ENCODE measurements at regions not wholly inside any gene's neighbourhood (a gene's known extent, or its start where the extent isn't known, plus 50 kb on each side); places are given as distances from the start of the nearest gene placed in this dataset.
"Not testable (repeated sequence)": the region's sequence is repeated elsewhere in the genome, so short reads cannot be mapped to it uniquely, and the experiment has no call there.

- DNase-seq: no peak
- 81 to 91% methylated on average over 3 to 6 of the region's 6 CpGs for WGBS, 2 experiments (ENCODE audit: insufficient coverage in 1 of 2, insufficient read length in 1 of 2)
- H3K27ac Mint-ChIP-seq: no peak overlapping the region
- no peaks in the 10 kb centered on the region for H3K9me3 ChIP-seq (ENCODE audit: control insufficient read depth, low read length)
- no peaks in the 10 kb centered on the region for H3K27me3 ChIP-seq (ENCODE audit: control insufficient read depth, insufficient read depth, low read length, poor library complexity, severe bottlenecking)
- TF ChIP-seq CTCF (conservative IDR thresholded peaks at IDR 0.05): no peak
- H3K36me3 ChIP-seq (ENCODE audit: control insufficient read depth, insufficient read depth, low read length): no peaks in the 10 kb centered on the region
- no peak overlapping the region for H3K9ac ChIP-seq (ENCODE audit: extremely low read depth, low read length, poor library complexity, severe bottlenecking)
- peaks cover 2% of the 10 kb centered on the region for H3K27me3 Mint-ChIP-seq (ENCODE audit: insufficient read depth)
- H3K4me3 Mint-ChIP-seq: no peak overlapping the region
- no peak overlapping the region for H3K4me3 ChIP-seq (ENCODE audit: low read length)
- no peaks in the 10 kb centered on the region for H3K36me3 Mint-ChIP-seq (ENCODE audit: low read depth)
- no peaks in the 10 kb centered on the region for H3K4me1 Mint-ChIP-seq
- no peak overlapping the region for H3K27ac ChIP-seq (ENCODE audit: low read depth, low read length)
- peaks cover 16% of the 10 kb centered on the region for H3K9me3 Mint-ChIP-seq
- H3K4me1 ChIP-seq (ENCODE audit: control insufficient read depth, insufficient read depth, low read length): no peaks in the 10 kb centered on the region
Observed at GRCh38 chr11:86874304-86875056, 74.1 kb downstream of the PRSS23 start.

- Mint-ChIP-seq H3K4me1 (no peaks in the 10 kb centered on the region), H3K9me3 (peaks cover 22% of the 10 kb centered on the region), H3K27ac (no peak overlapping the region), H3K36me3 (ENCODE audit: low read depth) (peaks cover 1% of the 10 kb centered on the region), H3K4me3 (no peak overlapping the region), H3K27me3 (ENCODE audit: insufficient read depth) (peaks cover 2% of the 10 kb centered on the region)
- H3K9me3 ChIP-seq (ENCODE audit: control insufficient read depth, low read length): no peaks in the 10 kb centered on the region
- H3K4me1 ChIP-seq (ENCODE audit: control insufficient read depth, insufficient read depth, low read length): no peaks in the 10 kb centered on the region
- 82 to 93% methylated on average over 2 to 3 of the region's 3 CpGs for WGBS, 2 experiments (ENCODE audit: insufficient coverage in 1 of 2, insufficient read length in 1 of 2)
- H3K4me3 ChIP-seq (ENCODE audit: low read length): no peak overlapping the region
- no peak overlapping the region for H3K9ac ChIP-seq (ENCODE audit: extremely low read depth, low read length, poor library complexity, severe bottlenecking)
- H3K36me3 ChIP-seq (ENCODE audit: control insufficient read depth, insufficient read depth, low read length): no peaks in the 10 kb centered on the region
- TF ChIP-seq CTCF (conservative IDR thresholded peaks at IDR 0.05): no peak
- no peak overlapping the region for H3K27ac ChIP-seq (ENCODE audit: low read depth, low read length)
- no peaks in the 10 kb centered on the region for H3K27me3 ChIP-seq (ENCODE audit: control insufficient read depth, insufficient read depth, low read length, poor library complexity, severe bottlenecking)
- DNase-seq: no peak
Observed at GRCh38 chr11:86876716-86877234, 76.4 kb downstream of the PRSS23 start.

DNA sequence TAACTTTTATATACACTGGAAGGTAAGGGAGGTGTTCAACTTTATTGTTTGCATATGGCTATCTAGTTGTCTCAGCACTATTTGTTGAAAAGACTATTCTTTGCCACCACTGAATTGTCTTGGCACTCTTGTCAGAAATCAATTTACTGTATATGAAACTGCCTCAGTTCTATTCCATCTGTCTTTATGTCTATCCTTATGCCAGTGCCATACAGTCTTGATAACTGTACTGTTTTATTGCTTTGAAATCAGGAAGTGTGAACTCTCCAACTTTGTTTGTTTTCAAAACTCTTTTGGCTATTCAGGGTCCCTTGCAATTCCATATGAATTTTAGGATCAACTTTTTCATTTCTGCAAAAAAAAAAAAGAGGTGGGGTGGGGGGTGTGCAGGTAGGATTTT is 77.2 kb downstream of the PRSS23 start:
- no peak for TF ChIP-seq CTCF (conservative IDR thresholded peaks at IDR 0.05)
- Histone ChIP-seq H3K36me3 (ENCODE audit: control insufficient read depth, insufficient read depth, low read length) (no peaks in the 10 kb centered on the region), H3K9ac (ENCODE audit: extremely low read depth, low read length, poor library complexity, severe bottlenecking) (no peak overlapping the region), H3K27ac (ENCODE audit: low read depth, low read length) (no peak overlapping the region), H3K27me3 (ENCODE audit: control insufficient read depth, insufficient read depth, low read length, poor library complexity, severe bottlenecking) (no peaks in the 10 kb centered on the region), H3K9me3 (ENCODE audit: control insufficient read depth, low read length) (no peaks in the 10 kb centered on the region), H3K4me1 (ENCODE audit: control insufficient read depth, insufficient read depth, low read length) (no peaks in the 10 kb centered on the region), H3K4me3 (ENCODE audit: low read length) (no peak overlapping the region)
- Mint-ChIP-seq H3K4me1 (no peaks in the 10 kb centered on the region), H3K36me3 (ENCODE audit: low read depth) (peaks cover 1% of the 10 kb centered on the region), H3K4me3 (no peak overlapping the region), H3K27ac (no peak overlapping the region), H3K27me3 (ENCODE audit: insufficient read depth) (peaks cover 2% of the 10 kb centered on the region), H3K9me3 (peaks cover 22% of the 10 kb centered on the region)
- DNase-seq: no peak

GRCh38 chr11:86879241-86879640 is 76.0 kb downstream of the FZD4 start:
- H3K4me1 Mint-ChIP-seq; H3K27me3 Mint-ChIP-seq (ENCODE audit: insufficient read depth); H3K27ac ChIP-seq (ENCODE audit: low read depth, low read length); H3K36me3 Mint-ChIP-seq (ENCODE audit: low read depth); H3K9ac ChIP-seq (ENCODE audit: extremely low read depth, low read length, poor library complexity, severe bottlenecking); H3K27me3 ChIP-seq (ENCODE audit: control insufficient read depth, insufficient read depth, low read length, poor library complexity, severe bottlenecking); H3K27ac Mint-ChIP-seq; H3K9me3 ChIP-seq (ENCODE audit: control insufficient read depth, low read length); H3K36me3 ChIP-seq (ENCODE audit: control insufficient read depth, insufficient read depth, low read length); H3K4me3 ChIP-seq (ENCODE audit: low read length); DNase-seq; H3K4me1 ChIP-seq (ENCODE audit: control insufficient read depth, insufficient read depth, low read length); H3K4me3 Mint-ChIP-seq: not testable (repeated sequence)
- peaks cover 22% of the 10 kb centered on the region for H3K9me3 Mint-ChIP-seq
- WGBS, 2 experiments (ENCODE audit: insufficient coverage in 1 of 2, insufficient read length in 1 of 2): no CpG with 5 or more reads among the region's 26 CpGs
